Hematopoietic multipotent progenitor cell (in vitro differentiated cells): ENCODE measurements at regions not wholly inside any gene's neighbourhood (a gene's known extent, or its start where the extent isn't known, plus 50 kb on each side); places are given as distances from the start of the nearest gene placed in this dataset.

Source experiments
- DNase-seq, 3 donors: peaks; one replicate each; pipeline ENCODE4 v3.0.0-alpha.2; 2011 to 2015; ENCODE audit warnings: low read depth in 2 of 3, low spot score in 2 of 3

- DNase-seq = no peak
Measured at GRCh38 chr9:129490583-129491486, 130.1 kb downstream of the C9orf50 start.

GRCh38 chr9:129489838-129490582, 130.9 kb downstream of the C9orf50 start:
- DNase-seq = no peak

- DNase-seq = peak in 2 of 3 donors; percentile 70 to 71
Measured at GRCh38 chr9:129487658-129488483, 133.0 kb downstream of the C9orf50 start.

- no peak for DNase-seq
Measured at GRCh38 chr9:129486756-129487657, 133.9 kb downstream of the C9orf50 start.

- no peak for DNase-seq
Measured at GRCh38 chr9:129485145-129485774, 135.6 kb downstream of the C9orf50 start.

DNA sequence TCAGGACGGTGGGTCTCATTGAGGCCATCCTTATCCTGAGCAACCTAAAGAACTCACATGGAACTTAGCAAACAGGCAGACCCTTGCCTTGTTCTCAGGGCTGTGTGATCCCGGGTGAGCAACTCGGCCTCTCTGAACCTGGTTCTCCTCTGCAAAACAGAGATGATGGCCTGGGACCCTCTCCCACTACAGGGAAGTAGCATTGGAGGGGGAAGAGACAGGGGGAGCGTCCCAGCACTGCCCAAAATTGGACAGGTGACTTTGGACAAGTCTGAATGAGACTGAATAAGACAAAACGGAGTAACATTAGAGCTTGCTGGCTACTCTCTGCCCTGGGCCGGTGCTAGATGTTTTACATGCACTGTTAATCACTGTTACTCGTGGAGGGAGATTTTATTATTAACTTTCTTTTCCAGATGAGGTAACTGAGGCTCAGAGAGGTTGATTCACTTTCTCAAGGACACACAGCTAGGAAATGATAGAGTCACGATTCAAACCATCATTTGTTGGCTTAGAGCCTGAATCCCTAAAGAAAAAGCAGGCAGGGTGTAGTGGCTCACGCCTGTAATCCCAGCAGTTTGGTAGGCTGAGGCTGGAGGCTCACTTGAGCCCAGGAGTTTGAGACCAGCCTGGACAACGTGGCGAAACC, 136.4 kb downstream of the C9orf50 start:
- DNase-seq = no peak

- peak in 2 of 3 donors; percentile 36 to 62 for DNase-seq
Measured at GRCh38 chr9:129483415-129484351, 137.2 kb downstream of the C9orf50 start.

DNA sequence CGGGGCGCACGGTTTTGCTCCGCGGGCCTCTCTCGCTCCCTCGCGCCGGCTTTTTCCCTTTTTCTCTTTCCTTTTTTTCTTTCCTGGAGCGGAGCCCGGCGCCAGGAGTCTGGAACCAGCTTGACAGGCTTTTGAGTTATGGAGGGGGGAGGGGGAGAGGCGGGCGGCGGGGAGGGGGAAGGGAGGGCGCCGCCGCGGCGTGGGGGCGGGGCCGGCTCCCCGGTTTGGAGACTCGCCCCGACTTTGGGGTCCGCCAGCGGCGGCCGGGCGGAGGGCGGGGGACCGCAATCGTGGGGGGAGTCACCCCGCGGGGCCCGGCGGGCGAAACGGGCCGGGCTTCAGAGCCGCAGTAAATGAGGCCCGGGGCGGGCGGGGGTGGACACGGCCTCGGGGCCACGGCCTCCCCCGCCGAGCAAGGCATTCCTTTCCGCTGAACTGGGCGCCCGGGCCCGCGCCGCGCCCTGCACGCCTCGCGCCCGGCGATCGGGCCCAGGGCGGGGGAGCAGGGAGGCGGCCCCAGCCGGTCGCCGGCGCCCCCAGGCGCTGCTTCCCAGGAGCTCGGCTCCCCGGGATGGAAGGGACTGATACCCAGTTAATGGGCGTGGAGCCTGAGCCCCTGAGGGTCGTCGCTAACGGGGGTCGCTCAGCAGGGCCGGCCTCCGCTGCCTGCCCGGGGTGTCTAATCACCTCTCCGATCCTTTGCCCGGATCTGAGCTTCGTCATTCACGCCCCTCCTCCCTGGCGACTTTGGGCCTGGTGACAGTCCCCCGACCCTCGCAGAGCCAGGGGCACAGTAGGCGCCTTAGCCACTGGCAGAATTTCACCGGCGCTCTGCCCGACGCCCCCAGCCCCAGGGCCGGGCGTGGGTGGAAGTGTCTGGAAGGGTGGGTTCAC, 138.1 kb downstream of the C9orf50 start:
- peak in 2 of 3 donors; percentile 59 for DNase-seq

GRCh38 chr9:129481810-129482511, 138.9 kb downstream of the C9orf50 start:
- no peak for DNase-seq

- DNase-seq = no peak
Measured at GRCh38 chr9:129481424-129481809, 139.5 kb downstream of the C9orf50 start.

GRCh38 chr9:129480745-129481144, 140.2 kb downstream of the C9orf50 start:
- no peak for DNase-seq

GRCh38 chr9:129480227-129480626, 140.7 kb downstream of the C9orf50 start:
- no peak for DNase-seq

- DNase-seq = no peak
Measured at GRCh38 chr9:129479631-129480011, 141.3 kb downstream of the C9orf50 start.

DNA sequence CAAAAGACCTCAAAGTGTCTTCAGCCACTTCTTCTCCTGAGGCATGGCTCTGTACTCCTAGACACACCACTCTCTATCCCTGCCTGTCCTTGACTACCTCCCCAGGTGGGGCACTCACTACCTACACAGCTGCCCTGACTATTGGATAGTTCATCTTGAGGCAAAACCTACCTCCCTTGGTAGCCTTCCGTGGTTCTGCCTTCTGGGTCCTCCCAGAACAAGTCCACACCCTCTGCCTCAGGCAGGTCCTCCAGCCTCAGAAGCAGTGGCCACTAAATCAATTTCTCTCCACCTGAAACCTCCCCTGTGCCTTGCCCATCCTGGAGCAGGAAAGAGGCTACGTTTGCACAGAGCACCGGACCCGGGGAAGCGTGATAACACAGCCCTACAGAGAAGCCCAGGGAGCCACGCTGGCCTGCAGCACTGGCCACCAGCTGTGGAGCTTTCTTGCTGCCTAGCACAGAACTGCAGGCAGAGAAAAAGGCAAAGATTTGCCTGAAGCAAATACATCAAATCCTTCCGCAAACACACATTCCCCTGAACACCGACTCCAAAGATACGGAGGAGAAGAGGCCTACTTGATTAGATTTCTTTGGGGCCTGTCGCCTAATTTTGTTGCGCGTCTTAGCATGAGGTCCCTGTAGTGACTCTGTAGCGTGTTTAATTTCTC, 141.8 kb downstream of the C9orf50 start:
- no peak for DNase-seq

GRCh38 chr9:129478461-129478860, 142.4 kb downstream of the C9orf50 start:
- DNase-seq = no peak
